Stimulated activated CD4-positive, alpha-beta T cell treated with anti-CD3 and anti-CD28 coated beads, Interleukin-15, amount 100 ng/mL, for 24 hours (primary cell): ENCODE measurements at regions not wholly inside any gene's neighbourhood (a gene's known extent, or its start where the extent isn't known, plus 50 kb on each side); places are given as distances from the start of the nearest gene placed in this dataset.

ENCODE experiments used
- DNase-seq: peaks from one replicate; pipeline ENCODE4 v3.0.0-alpha.2; 2020

DNA sequence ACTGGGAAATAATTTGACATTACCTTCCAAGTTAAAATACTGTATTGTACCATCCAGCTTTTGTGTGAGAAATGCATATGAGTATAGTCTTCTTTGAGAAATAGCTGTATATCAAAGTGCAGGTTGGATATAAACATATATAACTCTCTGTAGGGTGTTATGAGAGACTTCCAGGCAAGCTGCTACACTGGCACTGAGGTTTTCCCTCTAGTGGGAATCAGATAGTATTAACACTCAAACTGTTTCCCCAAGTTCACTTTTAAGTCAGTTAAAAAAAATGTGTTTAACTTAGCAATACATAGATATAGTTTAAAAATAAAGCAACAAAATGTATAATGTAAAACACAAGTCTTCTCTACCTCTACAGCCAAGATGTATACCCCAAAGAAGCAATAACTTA, 368.4 kb upstream of the SLC8A1 start:
- DNase-seq = no peak

DNA sequence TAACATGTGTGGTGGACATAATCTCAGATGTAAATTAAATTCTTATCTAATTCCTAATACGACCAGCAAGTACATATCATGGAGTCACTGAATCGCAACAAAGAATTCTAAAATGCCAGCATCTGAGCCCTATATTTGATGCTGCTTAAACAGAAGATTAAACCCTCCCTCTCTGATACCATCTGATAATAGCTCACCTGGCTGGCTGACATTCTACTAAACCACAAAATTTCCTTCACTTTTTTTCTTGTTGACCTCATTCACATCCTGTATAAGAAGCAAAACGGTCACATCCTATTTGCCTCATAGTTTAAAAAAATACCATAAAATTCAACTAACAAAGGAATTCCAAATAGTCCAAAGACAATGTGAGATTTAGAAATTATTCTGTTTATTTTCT, 371.6 kb upstream of the SLC8A1 start:
- no peak for DNase-seq

DNA sequence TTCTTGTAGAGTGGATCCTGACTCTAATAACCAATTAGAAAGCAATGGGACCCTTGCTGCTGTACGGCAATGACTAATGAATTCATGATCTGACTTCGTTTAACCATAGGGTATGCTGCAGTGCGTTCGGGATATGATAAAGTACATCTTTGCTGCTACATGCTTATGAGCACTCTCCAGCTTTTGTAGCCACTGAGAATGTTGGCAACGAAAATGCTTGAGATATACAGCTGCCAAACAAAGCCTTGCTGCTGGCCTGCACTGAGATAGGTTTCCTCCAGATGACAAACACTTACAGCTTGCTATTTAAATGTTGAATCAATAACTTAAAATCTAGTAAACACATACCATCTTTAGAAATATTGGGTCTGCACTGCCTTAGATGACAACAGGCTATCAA, 372.4 kb upstream of the SLC8A1 start:
- no peak for DNase-seq

DNA sequence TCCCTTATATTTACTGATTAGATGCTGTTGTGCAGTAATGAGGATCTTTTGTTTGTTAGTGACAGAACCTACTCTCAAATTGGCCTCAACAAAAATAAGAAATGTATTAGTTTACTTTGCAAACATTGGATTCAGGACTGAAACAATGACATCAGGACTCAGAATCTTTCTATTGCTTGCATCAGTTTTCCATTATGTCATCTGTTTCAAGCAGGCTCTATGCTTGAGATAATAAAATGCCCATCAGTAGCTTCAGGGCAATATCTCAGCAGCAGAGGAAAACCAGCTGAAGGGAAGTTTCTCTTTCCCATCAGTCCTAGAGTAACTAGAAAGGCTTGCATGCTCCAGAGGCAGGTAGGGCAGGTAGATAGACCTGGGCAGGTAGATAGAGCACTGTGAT, 375.5 kb upstream of the SLC8A1 start:
- DNase-seq = no peak

DNA sequence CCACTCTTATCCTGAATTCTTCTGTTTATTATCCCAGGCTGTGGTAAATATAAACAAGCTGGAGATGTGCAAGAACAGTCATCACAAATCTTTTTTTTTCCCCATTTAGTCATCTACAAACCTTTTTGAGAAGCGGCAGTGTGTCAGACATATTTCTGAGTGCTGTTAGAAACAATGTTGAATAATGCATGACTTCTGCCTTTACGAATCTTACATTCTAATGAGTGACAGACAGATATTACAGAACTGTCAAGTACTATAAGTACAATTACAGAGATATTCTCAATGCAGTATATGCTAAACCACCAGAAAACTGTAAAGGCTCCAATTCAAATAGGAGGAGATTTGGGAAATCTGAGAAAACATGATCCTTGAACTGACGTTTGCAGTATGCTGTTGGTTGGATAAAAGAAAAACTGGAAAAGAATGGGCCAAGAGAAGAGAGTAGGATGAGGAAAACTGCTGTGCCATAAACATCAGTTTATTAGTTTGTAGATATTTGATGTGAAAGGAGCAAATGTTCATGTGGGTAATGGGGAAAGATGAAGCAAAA, 379.5 kb upstream of the SLC8A1 start:
- no peak for DNase-seq

DNA sequence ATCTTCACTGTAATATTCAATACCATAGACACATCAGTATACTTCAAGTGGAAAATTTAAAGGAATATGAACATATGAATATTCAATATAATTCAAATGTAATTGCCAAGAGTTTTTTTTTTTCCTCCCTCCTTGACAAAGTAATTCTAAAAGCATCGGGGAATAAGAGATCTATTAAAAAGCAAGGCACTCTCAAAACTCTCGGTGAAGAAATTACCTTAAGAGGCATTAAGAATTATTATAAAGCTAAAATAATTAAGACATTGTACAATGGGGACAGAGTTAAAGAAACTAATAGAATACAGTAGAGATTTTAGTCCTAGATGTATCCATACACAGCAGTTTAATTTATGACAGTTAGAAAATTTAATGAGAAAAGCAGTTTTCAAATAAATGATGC, 390.0 kb upstream of the SLC8A1 start:
- no peak for DNase-seq

DNA sequence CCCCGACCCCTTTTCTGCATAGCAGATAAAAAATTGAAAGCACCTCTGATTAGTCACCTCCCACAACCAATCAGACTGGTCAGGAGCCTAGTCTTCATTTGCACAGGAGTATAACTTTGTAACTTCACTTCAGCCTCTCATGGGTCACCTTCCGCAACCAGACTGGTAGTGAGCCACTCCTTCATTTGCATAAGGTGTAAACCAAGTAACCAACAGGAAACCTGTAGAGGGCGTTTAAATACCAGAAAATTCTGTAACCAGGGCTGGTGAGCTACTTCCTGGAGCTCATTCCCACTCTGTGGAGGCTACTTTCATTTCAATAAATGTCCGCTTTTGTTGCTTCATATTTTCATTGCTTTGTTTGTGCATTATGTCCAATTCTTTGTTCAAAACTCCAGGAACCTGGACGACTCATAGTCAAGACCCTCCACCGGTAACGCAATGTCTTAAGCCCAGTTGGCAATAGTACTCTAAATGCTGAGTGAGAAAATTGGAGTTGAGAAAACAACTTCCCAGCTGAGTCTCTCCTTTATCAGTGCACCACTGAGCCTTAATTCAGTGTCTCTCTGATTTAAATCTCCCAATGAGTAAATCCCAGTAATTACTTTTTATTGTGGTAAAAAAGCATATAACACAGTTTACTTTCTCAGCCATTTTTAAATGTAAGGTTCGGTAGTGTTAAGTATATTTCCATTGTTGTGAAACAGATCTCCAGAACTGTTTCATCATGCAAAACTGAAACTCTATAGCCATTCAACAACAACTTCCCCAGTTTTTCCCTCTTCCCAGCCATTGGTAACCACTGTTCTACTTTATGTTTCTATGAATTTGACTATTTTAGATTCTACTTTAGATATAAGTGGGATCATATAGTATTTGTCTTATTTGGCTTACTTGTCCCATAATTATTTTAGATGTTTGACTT, 392.7 kb upstream of the SLC8A1 start:
- DNase-seq = no peak

DNA sequence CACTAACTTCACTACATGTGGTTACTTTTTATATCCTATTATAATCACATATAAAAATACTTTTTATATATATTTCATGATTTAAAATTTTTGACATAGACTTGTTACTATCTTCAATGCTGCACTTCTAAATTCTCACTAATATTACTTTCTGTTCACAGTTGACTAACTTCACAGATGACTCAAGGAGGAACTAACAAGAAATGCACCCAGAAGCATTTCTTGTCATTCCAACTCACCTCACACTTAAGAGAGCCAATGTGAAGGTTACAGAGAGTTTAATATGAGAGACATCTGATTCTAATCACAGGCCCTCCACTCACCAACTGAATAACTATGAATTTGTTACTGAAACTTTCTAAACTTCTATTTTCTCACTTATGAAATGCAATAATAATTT, 399.8 kb upstream of the SLC8A1 start:
- DNase-seq = no peak

DNA sequence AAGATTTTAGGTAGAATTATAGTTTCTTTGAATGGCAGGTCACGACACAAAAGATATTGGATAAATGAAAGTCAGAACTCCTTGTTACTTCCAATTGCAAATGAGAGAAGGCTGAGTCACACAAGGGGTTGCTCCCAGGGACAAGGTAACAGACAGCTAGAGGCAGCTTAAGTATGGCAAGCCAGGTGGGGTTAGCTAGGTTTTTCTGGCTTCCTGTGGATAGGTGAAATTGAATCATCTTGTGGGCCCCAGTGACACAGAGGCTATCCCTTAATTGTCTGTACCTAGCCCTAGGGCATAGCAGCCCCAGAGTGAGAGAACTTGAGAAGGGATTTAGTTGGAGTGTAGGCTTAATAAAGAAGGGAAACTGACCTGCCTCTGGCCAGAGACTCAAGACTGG, 407.7 kb upstream of the SLC8A1 start:
- DNase-seq = no peak

DNA sequence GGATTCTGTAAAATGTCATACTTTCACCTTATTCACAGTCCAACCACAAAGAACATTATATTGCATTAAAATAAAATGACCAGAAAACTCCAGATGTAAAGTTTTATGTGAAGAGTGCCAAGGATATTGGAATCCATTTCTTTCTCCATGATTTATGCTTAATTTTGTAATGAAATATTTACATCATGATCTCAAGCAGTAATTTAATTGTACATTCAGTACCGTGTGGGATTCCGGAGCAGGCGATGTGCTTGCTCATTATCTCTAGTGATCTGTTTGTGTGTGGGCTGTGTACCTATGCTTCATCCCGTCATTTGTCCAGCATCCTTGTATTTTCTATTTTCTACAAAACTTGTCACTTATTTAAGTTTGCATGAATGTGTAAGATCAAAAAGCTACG, 415.9 kb upstream of the SLC8A1 start:
- DNase-seq = no peak

DNA sequence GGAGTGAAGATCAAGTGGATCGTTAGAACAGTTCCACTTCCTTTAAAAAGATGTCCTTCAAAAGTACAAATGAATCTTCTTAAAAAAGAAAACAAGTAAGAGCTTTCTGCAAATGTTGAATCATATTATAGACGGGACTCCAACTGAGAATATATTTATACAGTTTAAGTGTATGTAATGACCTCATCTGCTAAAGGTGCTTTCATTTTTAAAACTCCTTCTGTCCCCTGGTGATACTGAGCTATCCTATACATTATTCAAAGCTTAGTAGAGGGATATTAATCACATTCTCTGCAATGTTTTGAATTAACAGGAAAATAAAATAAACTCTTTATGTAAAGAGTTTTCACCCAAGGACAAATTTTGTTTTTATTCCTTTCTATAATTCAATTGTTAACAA, 420.7 kb upstream of the SLC8A1 start:
- DNase-seq = no peak

DNA sequence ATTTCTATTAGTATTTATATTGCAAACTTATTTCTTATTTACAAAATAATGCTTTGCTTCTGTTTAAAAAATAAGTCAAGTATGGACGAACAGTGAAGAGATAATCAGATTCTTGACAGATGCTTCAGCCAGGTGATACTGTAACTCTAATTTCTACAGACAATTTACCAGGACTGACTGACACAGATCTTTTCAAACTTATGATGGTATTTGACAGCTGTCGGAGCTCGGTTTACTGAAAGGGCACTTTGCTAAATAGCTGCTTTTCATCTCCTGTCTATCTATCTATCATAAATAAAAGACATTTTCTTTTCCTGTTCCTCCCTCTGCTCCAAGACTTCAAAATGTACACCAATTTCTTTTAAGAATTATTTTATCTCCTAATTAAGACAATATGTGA, 422.5 kb upstream of the SLC8A1 start:
- DNase-seq = no peak

DNA sequence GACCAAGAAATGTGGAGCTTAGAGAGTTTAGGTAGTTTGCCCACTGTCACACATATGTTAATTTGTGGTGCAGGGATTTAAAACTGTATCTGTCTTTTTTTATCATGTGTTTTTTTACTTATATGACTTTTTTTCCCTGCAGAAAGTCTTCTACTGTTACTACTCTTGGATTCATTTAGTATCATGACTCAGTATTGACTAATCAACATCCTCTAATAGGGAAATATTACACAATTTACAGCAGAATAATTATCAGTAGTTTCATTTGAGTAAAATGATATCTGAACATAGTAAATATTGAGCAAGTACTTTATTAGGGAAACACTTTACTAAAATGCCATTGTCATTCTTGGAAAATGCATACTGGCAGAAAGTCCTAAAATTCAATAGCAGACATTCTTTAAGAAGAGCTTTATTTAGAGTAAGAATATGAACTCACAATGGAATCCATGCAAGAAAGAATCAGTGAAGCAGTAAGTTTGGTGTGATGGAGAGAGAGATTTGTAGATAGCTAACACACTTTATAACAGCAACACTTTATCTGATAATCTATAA, 425.9 kb upstream of the SLC8A1 start:
- DNase-seq = no peak

DNA sequence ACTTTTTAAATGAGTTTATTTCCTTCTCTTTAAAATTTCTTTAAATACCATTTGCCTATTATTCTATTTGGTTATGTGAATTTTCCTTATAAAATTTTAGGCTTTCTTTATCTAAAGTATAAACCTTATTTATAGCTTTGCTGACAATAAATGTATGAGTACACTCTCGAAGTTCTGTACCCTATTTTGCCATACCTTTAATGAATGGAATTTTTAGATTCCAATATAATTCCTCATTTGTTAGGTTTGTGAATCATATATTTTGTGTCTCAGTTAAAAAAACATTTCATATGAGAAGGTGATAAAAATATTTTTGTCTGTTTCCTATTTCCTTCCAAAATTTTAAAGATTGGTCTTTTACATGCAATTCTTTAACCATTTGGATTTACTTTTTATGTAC, 427.4 kb upstream of the SLC8A1 start:
- no peak for DNase-seq

DNA sequence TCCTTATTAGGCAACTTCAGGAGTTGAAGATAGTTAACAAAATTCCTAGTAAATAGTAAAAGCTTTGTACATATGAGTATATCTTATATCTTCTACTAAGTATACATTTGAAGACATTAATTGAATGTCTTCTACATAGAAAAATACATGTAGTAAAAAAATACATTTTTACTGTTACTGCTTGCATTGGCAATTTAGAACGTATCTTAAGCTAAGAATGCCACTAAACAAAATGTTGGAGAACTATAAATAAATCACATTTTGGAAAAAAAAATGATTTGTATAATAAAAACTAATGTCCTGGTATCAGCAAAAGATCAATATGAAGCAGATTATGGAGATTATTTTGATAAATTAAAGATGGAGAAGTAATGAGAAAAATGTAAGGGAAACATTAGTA, 434.2 kb upstream of the SLC8A1 start:
- DNase-seq = no peak

DNA sequence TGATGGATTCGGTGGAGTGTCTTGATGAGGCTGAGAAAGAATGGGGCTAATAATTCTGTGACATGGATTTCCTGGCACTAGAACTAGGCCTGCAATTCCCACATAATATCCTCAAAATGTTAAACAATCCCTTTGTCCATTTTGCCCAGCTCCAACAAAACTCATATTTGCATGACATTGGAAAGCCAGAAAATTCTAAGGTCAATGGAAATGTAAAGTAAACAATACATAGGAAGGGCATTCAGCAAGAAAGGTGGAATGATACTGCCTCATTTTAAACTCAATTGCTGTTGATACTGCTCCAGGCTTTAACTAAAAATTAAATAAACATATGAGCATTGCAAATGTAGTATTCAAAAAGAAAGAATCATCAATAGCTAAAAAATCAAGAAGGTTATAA, 434.8 kb upstream of the SLC8A1 start:
- DNase-seq = no peak

DNA sequence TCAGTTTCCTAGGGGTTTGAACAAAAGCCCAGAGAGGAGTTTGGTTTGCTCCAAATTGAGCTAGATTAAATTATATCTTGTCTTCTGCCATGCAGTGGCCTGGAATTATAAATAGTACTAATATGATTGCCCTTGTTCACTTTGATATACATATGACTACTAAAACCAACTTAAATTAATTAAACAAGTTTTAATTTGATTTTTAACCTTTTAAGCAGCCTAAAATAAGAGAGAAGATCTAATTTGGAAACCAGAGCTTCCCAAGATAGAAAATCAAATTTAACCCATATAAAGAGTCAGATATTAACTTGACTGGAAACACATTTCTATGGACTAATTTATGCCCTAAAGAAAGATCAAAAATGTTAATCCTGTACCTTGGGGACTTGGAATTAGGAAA, 444.5 kb upstream of the SLC8A1 start:
- DNase-seq = no peak

DNA sequence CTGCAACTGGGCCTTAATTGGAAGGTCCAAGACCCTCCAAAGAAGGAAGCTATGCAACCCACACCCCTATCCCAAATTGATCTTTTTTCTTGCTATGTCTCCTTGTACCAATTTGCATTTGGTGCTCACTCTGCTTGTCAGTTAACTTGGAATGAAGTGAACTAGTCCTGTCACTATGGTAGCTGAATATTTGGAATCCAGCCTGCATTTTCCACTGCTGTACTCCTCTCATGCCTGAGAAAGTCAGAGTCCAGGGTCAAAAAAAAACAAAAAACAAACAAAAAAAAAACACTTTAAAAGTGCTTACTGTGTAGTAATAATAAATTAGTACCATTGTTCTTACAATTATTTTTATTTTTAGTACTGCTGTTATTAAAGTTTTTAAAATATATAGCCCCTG, 462.8 kb upstream of the SLC8A1 start:
- no peak for DNase-seq

DNA sequence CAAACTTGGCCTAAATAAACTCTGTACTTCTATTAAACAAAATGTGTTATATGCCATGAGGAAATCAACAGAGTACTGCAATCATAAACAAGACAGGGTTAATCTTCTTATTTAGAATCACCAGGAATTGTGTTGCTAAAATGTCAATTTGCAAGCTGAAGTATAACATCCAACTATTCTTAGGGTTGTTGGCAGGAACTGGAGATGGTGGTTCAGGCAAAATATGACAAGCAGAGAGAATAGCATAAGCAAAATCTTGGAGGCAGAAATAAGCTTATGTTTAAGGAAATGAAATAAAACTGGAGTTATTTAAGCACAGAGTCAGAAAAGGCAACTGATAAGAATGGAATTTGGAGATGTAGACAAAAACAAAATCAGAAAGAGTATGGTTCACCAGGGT, 463.8 kb upstream of the SLC8A1 start:
- no peak for DNase-seq

DNA sequence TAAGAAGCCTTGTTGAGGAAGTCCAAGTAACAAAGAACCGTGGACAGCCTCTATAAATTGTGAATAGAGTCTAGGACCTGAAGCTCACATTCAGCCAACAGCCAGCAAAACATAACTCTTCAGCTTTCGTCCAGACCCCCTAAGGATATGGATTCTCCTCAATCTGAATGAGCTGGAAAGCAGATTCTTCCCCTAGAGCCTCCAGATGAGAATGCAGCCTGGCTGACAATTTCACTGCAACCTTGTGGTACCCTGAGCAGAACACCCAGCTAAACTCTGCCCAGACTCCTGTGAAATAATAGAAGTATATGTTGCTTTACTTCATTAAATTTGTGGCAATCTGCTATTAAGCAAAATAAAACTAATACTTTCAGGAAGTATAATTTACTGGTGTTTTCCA, 483.5 kb upstream of the SLC8A1 start:
- no peak for DNase-seq

DNA sequence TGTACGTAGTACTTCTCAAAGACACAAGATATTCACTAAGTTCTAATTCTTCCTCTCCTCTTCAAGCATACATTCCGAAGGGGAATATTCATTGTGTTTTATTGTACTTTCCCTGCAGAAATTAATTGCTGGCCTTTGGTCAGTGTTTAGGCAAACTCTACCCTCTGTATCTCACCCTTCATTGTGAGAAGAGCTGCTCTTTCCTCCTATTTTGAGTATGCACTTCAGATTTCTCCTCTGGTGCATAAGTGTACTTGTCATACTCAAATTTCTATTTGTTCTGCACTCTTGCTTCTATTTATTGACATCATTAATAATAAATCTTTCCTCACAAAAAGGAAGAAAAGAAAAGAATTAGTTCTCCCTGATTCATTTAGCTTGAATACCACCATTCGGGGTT, 485.4 kb upstream of the SLC8A1 start:
- no peak for DNase-seq

DNA sequence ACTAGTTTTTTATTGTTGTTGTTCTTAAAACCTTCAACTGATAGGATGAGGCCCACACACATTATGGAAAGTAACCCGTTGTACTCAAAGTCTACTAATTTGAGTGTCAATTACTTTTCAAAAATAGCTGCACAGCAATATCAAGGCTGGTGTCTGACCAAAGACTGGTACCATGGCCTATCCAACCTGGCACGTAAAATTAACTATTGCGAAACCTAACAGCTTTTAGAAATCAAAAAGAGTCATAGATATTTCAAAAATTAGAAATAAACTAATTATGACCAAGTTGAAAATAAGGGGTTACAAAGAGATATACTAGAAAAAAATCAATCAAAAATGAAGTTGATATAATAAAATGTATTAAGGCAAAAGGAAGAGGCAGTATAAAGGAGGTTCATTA, 501.5 kb upstream of the SLC8A1 start:
- DNase-seq = no peak

DNA sequence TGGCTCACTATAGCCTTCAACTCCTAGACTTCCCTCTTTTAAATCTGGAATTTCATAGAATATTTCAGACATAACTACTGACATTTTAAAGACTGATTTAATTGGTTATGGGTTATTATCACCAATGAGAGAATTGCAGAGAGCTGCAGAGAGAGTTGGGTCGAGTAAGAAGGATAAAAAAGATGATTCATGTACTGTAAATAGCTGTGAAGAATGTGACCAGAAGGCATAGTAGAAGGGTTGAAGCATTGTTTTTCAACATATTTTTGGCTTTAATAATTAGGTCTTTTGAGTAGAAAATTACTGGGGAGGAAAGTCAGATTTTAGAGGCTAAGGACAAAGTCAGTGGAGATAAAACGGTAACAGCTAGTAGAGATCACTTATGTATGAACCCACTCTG, 503.2 kb upstream of the SLC8A1 start:
- DNase-seq = no peak

DNA sequence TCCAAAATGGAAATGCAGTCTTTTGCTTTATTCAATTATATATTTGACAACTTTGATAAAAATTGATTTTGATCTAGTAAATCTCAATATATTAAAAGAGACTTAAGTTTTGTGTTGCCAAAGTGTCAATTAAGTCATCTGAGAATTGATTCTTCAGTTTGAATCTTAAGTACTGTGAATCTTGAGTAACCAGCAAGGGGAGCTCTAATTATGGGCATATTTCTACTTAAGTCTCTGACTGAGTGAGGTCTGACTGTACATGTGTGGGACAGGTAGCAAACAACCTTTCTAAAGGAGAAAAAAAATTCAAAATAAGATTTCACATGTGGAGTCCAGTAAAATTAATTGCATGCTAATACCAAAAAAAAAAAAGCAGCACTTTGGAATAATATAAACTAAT, 503.7 kb upstream of the SLC8A1 start:
- no peak for DNase-seq

DNA sequence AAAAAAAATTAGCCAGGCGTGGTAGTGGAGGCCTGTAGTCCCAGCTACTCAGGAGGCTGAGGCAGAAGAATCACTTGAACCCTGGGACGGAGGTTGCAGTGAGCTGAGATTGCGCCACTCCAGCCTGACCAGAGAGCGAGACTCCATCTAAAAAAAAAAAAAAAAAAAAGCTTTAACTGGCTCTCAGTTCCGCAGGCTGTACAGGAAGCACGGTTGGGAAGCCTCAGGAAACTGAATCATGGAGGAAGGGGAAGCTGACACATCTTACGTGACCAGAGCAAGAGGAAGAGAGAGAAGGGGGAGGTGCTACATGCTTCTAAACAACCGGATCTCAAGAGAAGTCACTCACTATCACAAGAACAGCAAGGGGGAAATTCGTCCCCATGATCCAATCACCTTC, 505.6 kb upstream of the SLC8A1 start:
- DNase-seq = no peak
